H1 (cell line): ENCODE measurements at regions not wholly inside any gene's neighbourhood (a gene's known extent, or its start where the extent isn't known, plus 50 kb on each side); places are given as distances from the start of the nearest gene placed in this dataset.

Experiments used
- EZH2 ChIP-seq: fragments of 200-600 bp; sonication (generic); IDR thresholded peaks from 2 replicates; pipeline ENCODE4 v1.7.1; 2012; ENCODE audit warnings: low read depth, mild to moderate bottlenecking, moderate library complexity, low read length, inconsistent platforms; ENCODE audit not compliant: severe bottlenecking
- SIN3A ChIP-seq, 2 experiments: IDR thresholded peaks in 1 of 2; conservative IDR thresholded peaks in 1 of 2; 2 replicates each; pipeline ENCODE4 v1.6.1; 2011 to 2012; ENCODE audit warnings: low read length in 2 of 2, improper control_type of control experiment in 1 of 2, low read depth in 1 of 2, mild to moderate bottlenecking in 1 of 2

GRCh38 chr18:71105994-71106546, 817.2 kb downstream of the SOCS6 start (continued):
- TF ChIP-seq EZH2 = no peak
- TF ChIP-seq SIN3A (conservative IDR thresholded peaks at IDR 0.05 in 1 of 2, IDR thresholded peaks at IDR 0.05 in 1 of 2; ENCODE audit: low read depth in 1 of 2, low read length in 2 of 2) = no peak
